ENCODE measurements at regions not wholly inside any gene's neighbourhood (a gene's known extent, or its start where the extent isn't known, plus 50 kb on each side); places are given as distances from the start of the nearest gene placed in this dataset.

DNA sequence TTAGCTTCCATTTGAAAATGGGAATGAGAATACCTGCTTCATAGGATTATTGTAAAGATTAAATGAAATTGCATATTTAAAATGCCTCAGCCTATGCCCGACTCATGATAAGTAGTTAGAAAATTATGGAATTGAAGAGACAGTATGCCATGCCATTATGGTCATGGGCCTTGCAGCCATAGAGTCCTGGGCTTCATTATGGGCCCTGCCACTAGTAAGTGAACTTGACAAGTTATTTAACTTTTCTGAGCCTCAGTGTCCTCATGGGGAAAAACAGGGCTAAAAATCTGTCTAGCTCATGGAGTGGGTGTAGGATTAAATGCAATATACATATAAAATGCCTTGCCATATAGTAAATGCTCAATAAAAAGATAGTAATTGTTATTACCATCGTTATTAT lies 133.2 kb downstream of the NPIPB5 start:
- TF ChIP-seq, protein P1, sequence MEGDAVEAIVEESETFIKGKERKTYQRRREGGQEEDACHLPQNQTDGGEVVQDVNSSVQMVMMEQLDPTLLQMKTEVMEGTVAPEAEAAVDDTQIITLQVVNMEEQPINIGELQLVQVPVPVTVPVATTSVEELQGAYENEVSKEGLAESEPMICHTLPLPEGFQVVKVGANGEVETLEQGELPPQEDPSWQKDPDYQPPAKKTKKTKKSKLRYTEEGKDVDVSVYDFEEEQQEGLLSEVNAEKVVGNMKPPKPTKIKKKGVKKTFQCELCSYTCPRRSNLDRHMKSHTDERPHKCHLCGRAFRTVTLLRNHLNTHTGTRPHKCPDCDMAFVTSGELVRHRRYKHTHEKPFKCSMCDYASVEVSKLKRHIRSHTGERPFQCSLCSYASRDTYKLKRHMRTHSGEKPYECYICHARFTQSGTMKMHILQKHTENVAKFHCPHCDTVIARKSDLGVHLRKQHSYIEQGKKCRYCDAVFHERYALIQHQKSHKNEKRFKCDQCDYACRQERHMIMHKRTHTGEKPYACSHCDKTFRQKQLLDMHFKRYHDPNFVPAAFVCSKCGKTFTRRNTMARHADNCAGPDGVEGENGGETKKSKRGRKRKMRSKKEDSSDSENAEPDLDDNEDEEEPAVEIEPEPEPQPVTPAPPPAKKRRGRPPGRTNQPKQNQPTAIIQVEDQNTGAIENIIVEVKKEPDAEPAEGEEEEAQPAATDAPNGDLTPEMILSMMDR (conservative IDR thresholded peaks at IDR 0.05; ENCODE audit: low read length) = no peak
- no peak for TF ChIP-seq EZH2phosphoT487 (IDR thresholded peaks at IDR 0.05; ENCODE audit: borderline replicate concordance)

Measured in Loucy (cell line).